ENCODE measurements at regions not wholly inside any gene's neighbourhood (a gene's known extent, or its start where the extent isn't known, plus 50 kb on each side); places are given as distances from the start of the nearest gene placed in this dataset.

GRCh38 chr5:30343707-30344106, 849.8 kb upstream of the CDH6 start:
- DNase-seq (ENCODE audit: low read depth, low spot score) (no peak), FAIRE-seq (no peak)
- no peaks in the 10 kb centered on the region for H3K4me1 ChIP-seq (ENCODE audit: control insufficient read depth, extremely low read depth, insufficient read depth, low read length)
- POLR2A ChIA-PET = no interaction called here
- H3K36me3 ChIP-seq (ENCODE audit: control insufficient read depth in 2 of 2, extremely low read depth in 1 of 2, insufficient read depth in 2 of 2, low read length in 2 of 2) = no peaks in the 10 kb centered on the region
- no peaks in the 10 kb centered on the region for H3K27me3 ChIP-seq (ENCODE audit: control insufficient read depth in 2 of 2, insufficient read depth in 2 of 2, low read length in 2 of 2)
- no peak overlapping the region for H3K27ac ChIP-seq (ENCODE audit: insufficient read depth, low read depth, low read length)
- no peak overlapping the region for H3K4me2 ChIP-seq (ENCODE audit: insufficient read depth, low read length)
- no peak overlapping the region for H3K9ac ChIP-seq (replicated peaks; ENCODE audit: extremely low read depth, insufficient read depth, low read length)
- H4K20me1 ChIP-seq (replicated peaks; ENCODE audit: control insufficient read depth, extremely low read depth, insufficient read depth, low read length) = no peaks in the 10 kb centered on the region
- H3K79me2 ChIP-seq (ENCODE audit: control insufficient read depth, insufficient read depth, low read length) = no peaks in the 10 kb centered on the region
- no TSS peak for BruUV-seq (replicated peaks)
- no peak overlapping the region for H3K4me3 ChIP-seq (replicated peaks in 1 of 3; ENCODE audit: insufficient read depth in 1 of 3, low read depth in 1 of 3, low read length in 3 of 3)
- CTCF ChIA-PET = no interaction called here
- H3K9me3 ChIP-seq (replicated peaks; ENCODE audit: control insufficient read depth, insufficient read depth, low read length) = no peaks in the 10 kb centered on the region
- TF ChIP-seq POLR2AphosphoS5 (IDR thresholded peaks at IDR 0.05; ENCODE audit: insufficient read depth, low read depth, low read length) = no peak
- TF ChIP-seq MYC (IDR thresholded peaks at IDR 0.05; ENCODE audit: low read depth, low read length) = no peak
- no peak for TF ChIP-seq JUN (IDR thresholded peaks at IDR 0.05; ENCODE audit: borderline replicate concordance, insufficient read depth, insufficient read length, low read depth)
- TF ChIP-seq MAX (IDR thresholded peaks at IDR 0.05; ENCODE audit: insufficient read depth, insufficient read length) = no peak
- TF ChIP-seq FOS (IDR thresholded peaks at IDR 0.05; ENCODE audit: borderline replicate concordance, insufficient read depth, low read length) = no peak
- no peak for TF ChIP-seq EZH2 (IDR thresholded peaks at IDR 0.05; ENCODE audit: borderline replicate concordance, low read depth, low read length, severe bottlenecking)
- no peak for TF ChIP-seq GATA2 (IDR thresholded peaks at IDR 0.05; ENCODE audit: insufficient read depth, insufficient read length, low read depth, low read length)
- no peak for TF ChIP-seq CTCF (IDR thresholded peaks at IDR 0.05; ENCODE audit: extremely low read depth in 1 of 2, insufficient read depth in 1 of 2, low read depth in 1 of 2, low read length in 2 of 2)
- TF ChIP-seq POLR2A (IDR thresholded peaks at IDR 0.05; ENCODE audit: low read depth, low read length) = no peak
- H2AFZ ChIP-seq (ENCODE audit: low read depth, low read length) = no peak overlapping the region
- intact Hi-C loops (cut with micrococcal nuclease) (no loop called here), dilution Hi-C loops (cut with MboI; ENCODE audit: extremely low pct_ligation_motif_present, low sequenced_read_pairs) (no loop called here)
- no peaks in the 10 kb centered on the region for H3K9me1 ChIP-seq (replicated peaks; ENCODE audit: control insufficient read depth, extremely low read depth, insufficient read depth, low read length)

Data from endothelial cell of umbilical vein (primary cell).